Type B pancreatic cell (in vitro differentiated cells): ENCODE measurements at regions not wholly inside any gene's neighbourhood (a gene's known extent, or its start where the extent isn't known, plus 50 kb on each side); places are given as distances from the start of the nearest gene placed in this dataset.

Experiments used
- DNase-seq: peaks from one replicate; pipeline ENCODE4 v3.0.0; 2021; ENCODE audit warnings: mixed read lengths; ENCODE audit not compliant: unreplicated experiment; ENCODE audit errors: extremely low spot score
- H3K27ac Mint-ChIP-seq: 2 replicates; pipeline ENCODE4 v1.8.0; 2021; ENCODE audit warnings: mild to moderate bottlenecking, mixed read lengths
- H3K27me3 Mint-ChIP-seq: 2 replicates; pipeline ENCODE4 v1.8.0; 2021; ENCODE audit warnings: mixed read lengths
- H3K36me3 Mint-ChIP-seq: 2 replicates; pipeline ENCODE4 v1.8.0; 2021; ENCODE audit warnings: mixed read lengths
- H3K4me1 Mint-ChIP-seq: one replicate; pipeline ENCODE4 v1.8.0; 2021; ENCODE audit warnings: mixed read lengths; ENCODE audit not compliant: unreplicated experiment
- H3K4me3 Mint-ChIP-seq: 2 replicates; pipeline ENCODE4 v1.8.0; 2021; ENCODE audit warnings: mild to moderate bottlenecking, mixed read lengths
- H3K9me3 Mint-ChIP-seq: 2 replicates; pipeline ENCODE4 v1.8.0; 2021; ENCODE audit warnings: mixed read lengths
- CTCF ChIP-seq: fragments of 200-600 bp; sonication (generic); conservative IDR thresholded peaks from 2 replicates; pipeline ENCODE4 v1.5.0; 2021; ENCODE audit warnings: antibody characterized with exemption, mild to moderate bottlenecking

DNA sequence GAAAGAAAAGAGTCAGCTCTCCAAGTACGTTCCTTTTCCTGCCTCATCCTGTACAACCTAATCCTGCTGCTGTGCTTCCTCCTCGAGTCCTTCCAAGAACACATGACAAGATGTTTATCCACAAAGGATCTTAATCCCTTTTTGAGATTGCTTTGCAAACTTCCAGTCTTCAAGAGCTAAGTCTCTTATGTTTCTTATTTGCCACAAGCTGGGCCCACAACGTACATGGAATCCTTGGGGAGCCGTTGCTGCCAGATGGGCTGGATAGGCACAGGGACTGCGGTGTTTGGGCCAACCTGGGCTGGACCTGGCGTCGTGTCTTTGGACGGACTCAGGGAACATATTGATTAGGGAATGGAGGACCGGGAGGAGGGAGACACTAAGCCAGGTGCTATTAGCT is 79.7 kb upstream of the AFDN start:
- no peak for TF ChIP-seq CTCF
- Mint-ChIP-seq H3K4me3 (no peak overlapping the region), H3K36me3 (no peaks in the 10 kb centered on the region), H3K27ac (no peak overlapping the region), H3K4me1 (peaks cover 17% of the 10 kb centered on the region), H3K27me3 (no peaks in the 10 kb centered on the region), H3K9me3 (no peaks in the 10 kb centered on the region)
- DNase-seq = peak; percentile 43

DNA sequence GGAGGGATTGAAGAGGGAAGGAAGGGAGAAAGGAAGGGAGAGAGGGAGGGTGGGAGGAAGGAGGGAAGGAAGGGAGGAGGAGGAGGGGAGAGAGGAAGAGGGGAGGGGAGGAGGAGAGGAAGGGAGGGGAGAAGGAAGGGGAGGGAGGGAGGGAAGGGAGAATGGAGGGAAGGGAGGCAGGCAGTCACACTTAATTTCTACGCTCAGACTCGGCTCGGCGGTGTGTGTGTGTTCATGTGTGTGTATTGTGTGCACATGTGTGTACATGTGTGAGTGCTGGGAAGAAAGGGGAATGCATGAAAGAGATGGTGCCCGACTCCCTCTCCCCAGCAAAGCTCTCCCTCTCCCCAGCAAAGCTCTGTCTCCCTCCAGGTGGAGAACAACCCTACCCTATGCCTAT is 79.1 kb upstream of the AFDN start:
- no peak for TF ChIP-seq CTCF
- H3K9me3 Mint-ChIP-seq = no peaks in the 10 kb centered on the region
- no peaks in the 10 kb centered on the region for H3K36me3 Mint-ChIP-seq
- H3K27me3 Mint-ChIP-seq = no peaks in the 10 kb centered on the region
- H3K4me3 Mint-ChIP-seq = no peak overlapping the region
- no peak overlapping the region for H3K27ac Mint-ChIP-seq
- H3K4me1 Mint-ChIP-seq = peaks cover 17% of the 10 kb centered on the region
- no peak for DNase-seq

- no peaks in the 10 kb centered on the region for H3K9me3 Mint-ChIP-seq
- no peak overlapping the region for H3K27ac Mint-ChIP-seq
- peak; percentile 56 for DNase-seq
- no peaks in the 10 kb centered on the region for H3K27me3 Mint-ChIP-seq
- H3K4me1 Mint-ChIP-seq = peaks cover 17% of the 10 kb centered on the region
- no peaks in the 10 kb centered on the region for H3K36me3 Mint-ChIP-seq
- H3K4me3 Mint-ChIP-seq = no peak overlapping the region
- no peak for TF ChIP-seq CTCF
Observed at GRCh38 chr6:167748046-167748445, 78.7 kb upstream of the AFDN start.

DNA sequence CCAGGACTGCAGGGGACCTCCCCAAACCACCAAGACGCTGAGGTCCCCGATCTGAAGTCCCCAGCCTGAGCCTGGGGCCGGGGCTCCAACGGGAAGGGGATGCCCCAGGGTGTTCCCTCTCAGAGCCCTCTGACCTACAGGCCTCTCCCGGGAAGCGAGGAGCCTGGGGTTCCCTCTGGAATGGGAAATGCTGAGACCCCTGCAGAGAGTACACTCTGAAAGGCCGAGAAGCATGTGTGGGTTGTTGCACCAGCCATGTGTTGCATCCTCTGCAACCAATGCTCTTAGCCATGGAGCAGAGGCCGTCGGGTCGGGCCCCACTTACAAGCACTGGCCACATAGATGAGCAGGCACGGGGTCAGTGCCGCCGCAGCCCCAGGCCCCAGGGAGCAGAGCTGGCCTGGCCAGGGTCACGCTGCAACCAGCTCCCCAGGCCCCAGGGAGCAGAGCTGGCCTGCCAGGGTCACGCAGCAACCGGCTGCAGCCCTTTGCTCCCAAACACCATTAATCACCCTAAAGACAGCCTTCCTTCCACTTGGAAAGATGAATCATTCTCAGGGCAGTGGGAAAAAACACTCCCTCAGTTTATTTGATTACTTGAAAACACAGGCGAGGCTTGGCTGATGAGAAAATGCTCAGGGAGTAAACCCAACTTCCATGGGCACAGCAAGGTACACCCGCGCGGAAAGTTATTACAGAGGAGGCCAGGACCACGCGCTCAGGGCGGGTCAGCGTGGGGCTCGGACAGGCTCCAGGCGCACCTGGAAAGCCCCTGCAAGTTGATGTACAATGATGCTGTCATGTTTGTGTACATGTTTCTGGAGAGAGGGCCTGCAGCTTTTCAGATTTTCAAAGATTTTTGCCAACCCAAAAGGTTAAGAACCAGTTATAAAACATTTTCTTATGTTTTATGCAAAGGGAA is 78.0 kb upstream of the AFDN start:
- TF ChIP-seq CTCF = no peak

DNA sequence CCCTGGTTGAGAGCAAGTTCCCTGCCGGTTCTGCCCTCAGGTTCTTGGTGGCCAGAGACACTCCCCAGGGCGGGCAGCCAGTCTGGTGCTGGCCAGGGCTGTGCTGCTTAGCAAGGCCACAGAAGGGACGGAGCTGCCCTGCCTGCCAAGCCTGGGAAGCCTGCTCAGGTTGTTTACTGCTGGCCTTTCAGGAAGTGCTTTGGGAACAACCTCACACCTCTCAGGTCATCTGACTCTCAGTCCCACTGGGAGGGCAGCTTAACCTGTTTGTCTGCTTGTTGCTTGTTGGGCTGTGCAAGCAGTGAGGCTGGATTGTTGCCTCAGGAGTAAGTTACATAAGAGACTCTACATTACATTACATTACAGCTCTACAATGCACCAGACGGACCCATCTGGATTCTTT is 75.8 kb upstream of the AFDN start:
- no peak overlapping the region for H3K4me3 Mint-ChIP-seq

More for the DNA sequence above, 78.0 kb upstream of the AFDN start:
- Mint-ChIP-seq H3K4me3 (no peak overlapping the region), H3K9me3 (no peaks in the 10 kb centered on the region), H3K4me1 (peaks cover 18% of the 10 kb centered on the region), H3K36me3 (no peaks in the 10 kb centered on the region), H3K27ac (peak overlapping the region; percentile 43), H3K27me3 (no peaks in the 10 kb centered on the region)
- DNase-seq = peak; percentile 66

More for the DNA sequence above, 75.8 kb upstream of the AFDN start:
- no peaks in the 10 kb centered on the region for H3K27me3 Mint-ChIP-seq
- peak; percentile 66 for DNase-seq
- H3K27ac Mint-ChIP-seq = peak overlapping the region; percentile 74
- no peaks in the 10 kb centered on the region for H3K36me3 Mint-ChIP-seq
- peaks cover 22% of the 10 kb centered on the region for H3K4me1 Mint-ChIP-seq
- no peaks in the 10 kb centered on the region for H3K9me3 Mint-ChIP-seq
- TF ChIP-seq CTCF = no peak
